HepG2 (cell line): ENCODE measurements at regions not wholly inside any gene's neighbourhood (a gene's known extent, or its start where the extent isn't known, plus 50 kb on each side); places are given as distances from the start of the nearest gene placed in this dataset.

ENCODE experiments used
- ATAC-seq: fragments of 200-7000 bp; cut with Tn5 transposase; 3 replicates; pipeline ENCODE4 v1.9.1; 2020; ENCODE audit warnings: mild to moderate bottlenecking, moderate library complexity
- BruUV-seq: library from RNA; stranded (reverse); fragments of 400-500 nt; replicated peaks from 2 replicates; lab custom pipeline; 2021; lab: Mats Ljungman, UMichigan
- CTCF ChIA-PET: fragments of 300-600 bp; formaldehyde crosslinking; extraction: SDS; loops from one replicate; lab custom pipeline; 2021; ENCODE audit warnings: low total read pairs, inconsistent platforms, low intra/inter-chr PET ratio; lab: Yijun Ruan, JAX
- POLR2A ChIA-PET: fragments of 350-600 bp; sonication (Branson Sonifier 250); formaldehyde crosslinking; loops from one replicate; lab custom pipeline; 2020; ENCODE audit warnings: antibody characterized with exemption, inconsistent platforms; lab: Yijun Ruan, JAX
- DNase-seq: peaks from one replicate; pipeline ENCODE4 v3.0.0-alpha.2; 2015; ENCODE audit warnings: low spot score
- FAIRE-seq: peaks from 3 replicates; lab custom pipeline; 2011; peaks lifted over from hg19 to GRCh38; lab: Jason Lieb, UNC
- H2AFZ ChIP-seq: one replicate; pipeline ENCODE4 v1.6.1; 2011; ENCODE audit warnings: low read length, inconsistent platforms
- H3K27ac ChIP-seq: fragments of 300-600 bp; 3 replicates; pipeline ENCODE4 v1.8.0; 2011; ENCODE audit warnings: mixed run types, mild to moderate bottlenecking, mixed read lengths, low read length, inconsistent platforms; ENCODE audit not compliant: insufficient read depth; ENCODE audit errors: extremely low read length
- H3K27me3 ChIP-seq, 2 experiments: fragments of 200-600 bp in 1 of 2; 2 replicates in 1 of 2; 3 replicates in 1 of 2; pipeline versions ENCODE4 v1.6.0 to v1.8.0; 2011; ENCODE audit warnings: low read length in 2 of 2, mild to moderate bottlenecking in 2 of 2, moderate library complexity in 2 of 2, inconsistent platforms in 1 of 2; ENCODE audit not compliant: insufficient read depth in 2 of 2, control insufficient read depth in 1 of 2
- H3K36me3 ChIP-seq, 2 experiments: fragments of 200-600 bp in 1 of 2; replicated peaks in 1 of 2; 2 replicates in 1 of 2; 3 replicates in 1 of 2; pipeline versions ENCODE4 v1.5.1 to v1.8.0; 2011; ENCODE audit warnings: low read length in 2 of 2, inconsistent platforms in 1 of 2; ENCODE audit not compliant: insufficient read depth in 2 of 2, control insufficient read depth in 1 of 2
- H3K4me1 ChIP-seq: 2 replicates; pipeline ENCODE4 v1.5.1; 2012; ENCODE audit warnings: low read length, inconsistent platforms; ENCODE audit not compliant: insufficient read depth
- H3K4me2 ChIP-seq: 2 replicates; pipeline ENCODE4 v1.6.0; 2011; ENCODE audit warnings: low read depth, low read length, inconsistent platforms
- H3K4me3 ChIP-seq, 3 experiments: fragments of 200-600 bp in 1 of 3; sonication (generic), shearing (Covaris generic) in 1 of 3; replicated peaks in 1 of 3; 2 replicates each; pipeline ENCODE4 v1.5.1; 2011 to 2016; ENCODE audit warnings: low read length in 3 of 3, inconsistent platforms in 2 of 3, low read depth in 2 of 3, mild to moderate bottlenecking in 2 of 3, control low read depth in 1 of 3, mixed read lengths in 1 of 3; ENCODE audit not compliant: insufficient read depth in 1 of 3
- H3K79me2 ChIP-seq: one replicate; pipeline ENCODE4 v1.6.1; 2011; ENCODE audit warnings: low read length, inconsistent platforms; ENCODE audit not compliant: insufficient read depth
- H3K9ac ChIP-seq: 2 replicates; pipeline ENCODE4 v1.6.0; 2011; ENCODE audit warnings: mild to moderate bottlenecking, low read depth, low read length, inconsistent platforms; ENCODE audit not compliant: insufficient read depth
- H3K9me3 ChIP-seq: 2 replicates; pipeline ENCODE4 v1.5.1; 2012; ENCODE audit warnings: mild to moderate bottlenecking, low read length
- H4K20me1 ChIP-seq: 2 replicates; pipeline ENCODE4 v1.6.0; 2011; ENCODE audit warnings: inconsistent platforms, mild to moderate bottlenecking, low read length, moderate library complexity; ENCODE audit not compliant: insufficient read depth
- GZF1 ChIP-seq: sonication (generic); formaldehyde crosslinking; IDR thresholded peaks from 2 replicates; pipeline ENCODE4 v1.5.1; 2020; ENCODE audit warnings: mild to moderate bottlenecking, missing genetic modification reagents
- KLF11 ChIP-seq: IDR thresholded peaks from 2 replicates; pipeline ENCODE4 v1.6.1; 2016; ENCODE audit warnings: missing compliant biosample characterization
- RNF219 ChIP-seq: sonication (generic); formaldehyde crosslinking; IDR thresholded peaks from 2 replicates; pipeline ENCODE4 v1.5.0; 2020; ENCODE audit warnings: mild to moderate bottlenecking, missing genetic modification reagents
- SIX4 ChIP-seq: sonication (generic); formaldehyde crosslinking; IDR thresholded peaks from 2 replicates; pipeline ENCODE4 v1.4.0; 2020; ENCODE audit warnings: missing genetic modification reagents
- SOX6 ChIP-seq, 2 experiments: fragments of 450-650 bp in 1 of 2; sonication (generic) in 1 of 2; formaldehyde crosslinking in 1 of 2; IDR thresholded peaks; 2 replicates each; pipeline versions ENCODE4 v1.4.0 to v1.6.1; 2017 to 2020; ENCODE audit warnings: antibody characterized with exemption in 1 of 2, mild to moderate bottlenecking in 1 of 2, missing genetic modification reagents in 1 of 2
- ZBTB25 ChIP-seq: IDR thresholded peaks from 2 replicates; pipeline ENCODE4 v1.6.1; 2018; ENCODE audit warnings: missing genetic modification reagents
- WGBS: methylation state at CpG from one replicate; pipeline ENCODE4 v1.1.6; 2017; ENCODE audit warnings: low lambda C conversion rate; 5-methylcytosine and 5-hydroxymethylcytosine counted together
- in situ Hi-C: cut with HindIII; loops from 2 replicates; pipeline ENCODE4 v1.10.0; 2017; ENCODE audit warnings: low pct_unique_long_range_greater_than_20kb; ENCODE audit not compliant: extremely low pct_ligation_motif_present
- intact Hi-C: fragments of 100-400 bp; cut with micrococcal nuclease; formaldehyde crosslinking; loops from one replicate; pipeline ENCODE4 v1.10.0; 2022; ENCODE audit not compliant: unreplicated experiment
- TF ChIP-seq, protein P1 (sequence below): sonication (generic); formaldehyde crosslinking; IDR thresholded peaks from 2 replicates; pipeline ENCODE4 v1.5.1; 2020; ENCODE audit warnings: missing genetic modification reagents, mild to moderate bottlenecking, borderline replicate concordance
- TF ChIP-seq, protein P2 (sequence below): sonication (generic); formaldehyde crosslinking; IDR thresholded peaks from 2 replicates; pipeline ENCODE4 v1.5.0; 2020; ENCODE audit warnings: mild to moderate bottlenecking, missing genetic modification reagents, borderline replicate concordance

- ChIA-PET CTCF (no interaction called here), POLR2A (no interaction called here)
- in situ Hi-C loops (no loop called here), intact Hi-C loops (no loop called here)
- DNase-seq (no peak), FAIRE-seq (no peak), ATAC-seq (no peak)
- H3K36me3 ChIP-seq, result no peaks in the 10 kb centered on the region
- TF ChIP-seq ZBTB25 (CRISPR knock-in tag) (no peak), SIX4 (CRISPR knock-in tag) (no peak)
- TF ChIP-seq, protein P1, sequence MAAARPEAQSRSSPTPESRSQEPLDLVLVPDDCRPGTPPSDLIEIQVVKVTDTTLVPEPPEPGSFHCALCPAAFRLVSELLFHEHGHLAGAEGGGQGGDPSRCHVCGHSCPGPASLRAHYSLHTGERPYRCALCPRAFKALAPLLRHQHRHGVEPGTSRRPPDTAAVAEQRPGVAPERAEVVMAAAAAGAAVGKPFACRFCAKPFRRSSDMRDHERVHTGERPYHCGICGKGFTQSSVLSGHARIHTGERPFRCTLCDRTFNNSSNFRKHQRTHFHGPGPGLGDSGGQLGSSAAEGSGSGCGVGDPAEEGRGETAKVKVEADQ (CRISPR knock-in tag), result no peak
- H3K4me2 ChIP-seq, result no peak overlapping the region
- BruUV-seq, result no TSS peak
- 1% methylated on average over 2 of the region's 2 CpGs for WGBS
- H4K20me1 ChIP-seq, result no peaks in the 10 kb centered on the region
- no peak overlapping the region for H2AFZ ChIP-seq
- H3K9me3 ChIP-seq, result no peaks in the 10 kb centered on the region
- H3K27ac ChIP-seq, result no peak overlapping the region
- no peak overlapping the region for H3K9ac ChIP-seq
- no peaks in the 10 kb centered on the region for H3K79me2 ChIP-seq
- H3K4me1 ChIP-seq, result no peaks in the 10 kb centered on the region
- no peaks in the 10 kb centered on the region; a peak in 1 of 5 replicates for H3K27me3 ChIP-seq
- no peak overlapping the region for H3K4me3 ChIP-seq
Observed at GRCh38 chr5:62044989-62045388, 261.0 kb upstream of the KIF2A start.

DNA sequence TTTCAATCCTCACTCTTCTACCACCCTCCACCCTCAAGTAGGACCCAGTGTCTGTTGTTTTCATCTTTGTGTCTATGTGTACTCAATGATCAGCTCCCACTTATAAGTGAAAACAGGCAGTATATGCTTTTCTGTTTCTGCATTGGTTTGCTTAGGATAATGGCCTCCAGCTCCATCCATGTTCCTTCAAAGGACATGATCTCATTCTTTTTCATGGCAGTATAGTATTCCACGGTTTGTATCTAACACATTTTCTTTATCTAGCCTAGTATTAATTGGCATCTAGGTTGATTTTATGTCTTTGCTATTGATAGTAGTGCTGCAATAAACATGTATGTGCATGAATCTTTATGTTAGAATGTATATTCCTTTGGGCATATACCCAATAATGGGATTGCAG, 259.8 kb upstream of the KIF2A start:
- no peak overlapping the region for H3K9ac ChIP-seq
- in situ Hi-C loops (no loop called here), intact Hi-C loops (no loop called here)
- H3K4me3 ChIP-seq, result no peak overlapping the region
- DNase-seq, result no peak
- no TSS peak for BruUV-seq
- no peaks in the 10 kb centered on the region for H3K36me3 ChIP-seq
- POLR2A ChIA-PET, result no interaction called here
- no peaks in the 10 kb centered on the region for H4K20me1 ChIP-seq
- H3K79me2 ChIP-seq, result no peaks in the 10 kb centered on the region
- no peak overlapping the region for H3K27ac ChIP-seq
- H3K4me1 ChIP-seq, result no peaks in the 10 kb centered on the region
- H3K4me2 ChIP-seq, result no peak overlapping the region
- WGBS, result 0% methylated on average over 1 of the region's 1 CpG
- no peak for FAIRE-seq
- no peak for ATAC-seq
- CTCF ChIA-PET, result no interaction called here
- H2AFZ ChIP-seq, result no peak overlapping the region
- no peaks in the 10 kb centered on the region for H3K9me3 ChIP-seq
- no peaks in the 10 kb centered on the region; a peak in 1 of 5 replicates for H3K27me3 ChIP-seq
- TF ChIP-seq, protein P2, sequence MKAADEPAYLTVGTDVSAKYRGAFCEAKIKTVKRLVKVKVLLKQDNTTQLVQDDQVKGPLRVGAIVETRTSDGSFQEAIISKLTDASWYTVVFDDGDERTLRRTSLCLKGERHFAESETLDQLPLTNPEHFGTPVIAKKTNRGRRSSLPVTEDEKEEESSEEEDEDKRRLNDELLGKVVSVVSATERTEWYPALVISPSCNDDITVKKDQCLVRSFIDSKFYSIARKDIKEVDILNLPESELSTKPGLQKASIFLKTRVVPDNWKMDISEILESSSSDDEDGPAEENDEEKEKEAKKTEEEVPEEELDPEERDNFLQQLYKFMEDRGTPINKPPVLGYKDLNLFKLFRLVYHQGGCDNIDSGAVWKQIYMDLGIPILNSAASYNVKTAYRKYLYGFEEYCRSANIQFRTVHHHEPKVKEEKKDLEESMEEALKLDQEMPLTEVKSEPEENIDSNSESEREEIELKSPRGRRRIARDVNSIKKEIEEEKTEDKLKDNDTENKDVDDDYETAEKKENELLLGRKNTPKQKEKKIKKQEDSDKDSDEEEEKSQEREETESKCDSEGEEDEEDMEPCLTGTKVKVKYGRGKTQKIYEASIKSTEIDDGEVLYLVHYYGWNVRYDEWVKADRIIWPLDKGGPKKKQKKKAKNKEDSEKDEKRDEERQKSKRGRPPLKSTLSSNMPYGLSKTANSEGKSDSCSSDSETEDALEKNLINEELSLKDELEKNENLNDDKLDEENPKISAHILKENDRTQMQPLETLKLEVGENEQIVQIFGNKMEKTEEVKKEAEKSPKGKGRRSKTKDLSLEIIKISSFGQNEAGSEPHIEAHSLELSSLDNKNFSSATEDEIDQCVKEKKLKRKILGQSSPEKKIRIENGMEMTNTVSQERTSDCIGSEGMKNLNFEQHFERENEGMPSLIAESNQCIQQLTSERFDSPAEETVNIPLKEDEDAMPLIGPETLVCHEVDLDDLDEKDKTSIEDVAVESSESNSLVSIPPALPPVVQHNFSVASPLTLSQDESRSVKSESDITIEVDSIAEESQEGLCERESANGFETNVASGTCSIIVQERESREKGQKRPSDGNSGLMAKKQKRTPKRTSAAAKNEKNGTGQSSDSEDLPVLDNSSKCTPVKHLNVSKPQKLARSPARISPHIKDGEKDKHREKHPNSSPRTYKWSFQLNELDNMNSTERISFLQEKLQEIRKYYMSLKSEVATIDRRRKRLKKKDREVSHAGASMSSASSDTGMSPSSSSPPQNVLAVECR (CRISPR knock-in tag), result no peak
- TF ChIP-seq RNF219 (CRISPR knock-in tag) (no peak), SOX6 (IDR thresholded peaks at IDR 0.05) (no peak), SOX6 (CRISPR knock-in tag; IDR thresholded peaks at IDR 0.05) (no peak), KLF11 (no peak), GZF1 (CRISPR knock-in tag) (no peak)
